ENCODE measurements at regions not wholly inside any gene's neighbourhood (a gene's known extent, or its start where the extent isn't known, plus 50 kb on each side); places are given as distances from the start of the nearest gene placed in this dataset.

DNA sequence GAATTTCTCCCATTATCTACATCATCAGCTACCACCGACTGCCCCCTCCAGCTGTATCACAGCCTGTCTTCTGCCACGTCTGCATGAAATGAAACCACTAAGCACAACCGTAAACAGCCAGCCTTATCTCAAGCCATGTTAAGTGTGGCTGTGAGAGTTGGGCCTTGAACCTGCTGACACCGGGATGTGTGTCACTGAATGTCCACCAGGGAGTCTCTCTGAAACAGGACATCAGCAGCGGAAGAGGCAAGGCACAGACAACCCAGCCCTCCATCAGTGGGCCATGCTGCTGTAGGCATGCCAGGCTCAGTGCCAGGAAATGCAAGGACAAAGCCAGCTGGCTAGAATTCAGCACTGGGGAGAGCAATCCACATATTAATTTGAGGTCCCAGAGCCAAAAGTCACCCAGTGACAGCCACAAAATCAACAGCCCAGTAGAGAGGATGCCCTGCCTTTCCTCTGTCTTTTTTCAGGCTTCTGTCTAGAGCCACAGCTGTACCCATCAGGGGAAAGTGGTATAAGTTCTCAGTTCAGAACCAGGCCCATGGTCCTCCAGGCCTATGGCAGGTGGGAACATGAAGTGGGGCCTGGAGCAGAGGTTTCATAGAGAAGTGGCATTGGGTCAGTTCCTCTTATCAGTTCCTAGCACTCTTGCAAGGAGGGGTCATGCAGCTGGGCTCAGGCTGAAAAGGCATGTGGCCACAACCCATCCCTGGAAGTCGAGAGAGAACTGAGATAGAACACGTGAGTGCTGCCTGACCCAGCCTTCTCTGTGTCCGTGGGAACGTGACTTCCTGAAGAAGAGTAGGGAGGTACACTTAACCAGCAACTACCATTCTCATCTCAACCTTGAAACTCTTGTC, 199.4 kb downstream of the ESM1 start:
- TF ChIP-seq, protein P1, sequence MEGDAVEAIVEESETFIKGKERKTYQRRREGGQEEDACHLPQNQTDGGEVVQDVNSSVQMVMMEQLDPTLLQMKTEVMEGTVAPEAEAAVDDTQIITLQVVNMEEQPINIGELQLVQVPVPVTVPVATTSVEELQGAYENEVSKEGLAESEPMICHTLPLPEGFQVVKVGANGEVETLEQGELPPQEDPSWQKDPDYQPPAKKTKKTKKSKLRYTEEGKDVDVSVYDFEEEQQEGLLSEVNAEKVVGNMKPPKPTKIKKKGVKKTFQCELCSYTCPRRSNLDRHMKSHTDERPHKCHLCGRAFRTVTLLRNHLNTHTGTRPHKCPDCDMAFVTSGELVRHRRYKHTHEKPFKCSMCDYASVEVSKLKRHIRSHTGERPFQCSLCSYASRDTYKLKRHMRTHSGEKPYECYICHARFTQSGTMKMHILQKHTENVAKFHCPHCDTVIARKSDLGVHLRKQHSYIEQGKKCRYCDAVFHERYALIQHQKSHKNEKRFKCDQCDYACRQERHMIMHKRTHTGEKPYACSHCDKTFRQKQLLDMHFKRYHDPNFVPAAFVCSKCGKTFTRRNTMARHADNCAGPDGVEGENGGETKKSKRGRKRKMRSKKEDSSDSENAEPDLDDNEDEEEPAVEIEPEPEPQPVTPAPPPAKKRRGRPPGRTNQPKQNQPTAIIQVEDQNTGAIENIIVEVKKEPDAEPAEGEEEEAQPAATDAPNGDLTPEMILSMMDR (conservative IDR thresholded peaks at IDR 0.05), result no peak
- TF ChIP-seq EZH2 (IDR thresholded peaks at IDR 0.05; ENCODE audit: low read depth), result no peak

Measured in PC-9 (cell line).